H54 (cell line): ENCODE measurements at regions not wholly inside any gene's neighbourhood (a gene's known extent, or its start where the extent isn't known, plus 50 kb on each side); places are given as distances from the start of the nearest gene placed in this dataset.

Experiments
- DNase-seq: peaks from one replicate; pipeline ENCODE4 v3.0.0; 2011; ENCODE audit warnings: low spot score, mixed read lengths; ENCODE audit not compliant: insufficient read length
- FAIRE-seq: peaks from 3 replicates; lab custom pipeline; 2011; peaks lifted over from hg19 to GRCh38; lab: Jason Lieb, UNC
- POLR2A ChIP-seq: IDR thresholded peaks from 2 replicates; pipeline ENCODE4 v1.6.1; 2011; ENCODE audit warnings: low read depth, mild to moderate bottlenecking, low read length

DNA sequence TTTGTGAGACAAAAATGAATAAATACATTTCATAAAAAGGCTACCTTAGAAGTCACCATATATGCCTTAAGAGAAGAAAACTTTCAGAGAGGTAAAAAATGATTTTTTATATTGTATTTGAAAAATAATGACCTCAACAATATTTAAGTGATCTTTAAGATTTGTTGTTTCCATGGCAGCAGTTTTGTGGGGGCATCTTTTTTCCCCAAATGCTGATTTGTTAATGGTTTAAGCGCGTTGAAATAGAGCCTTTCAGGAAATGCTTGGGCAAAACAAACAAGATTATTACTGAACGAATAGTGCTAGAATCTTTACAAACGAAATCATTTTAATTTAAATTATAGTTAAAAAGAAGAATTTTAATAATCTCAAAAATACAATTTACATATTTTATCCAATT is 103.1 kb upstream of the MYO16 start:
- no peak for TF ChIP-seq POLR2A
- FAIRE-seq, result no peak
- no peak for DNase-seq

DNA sequence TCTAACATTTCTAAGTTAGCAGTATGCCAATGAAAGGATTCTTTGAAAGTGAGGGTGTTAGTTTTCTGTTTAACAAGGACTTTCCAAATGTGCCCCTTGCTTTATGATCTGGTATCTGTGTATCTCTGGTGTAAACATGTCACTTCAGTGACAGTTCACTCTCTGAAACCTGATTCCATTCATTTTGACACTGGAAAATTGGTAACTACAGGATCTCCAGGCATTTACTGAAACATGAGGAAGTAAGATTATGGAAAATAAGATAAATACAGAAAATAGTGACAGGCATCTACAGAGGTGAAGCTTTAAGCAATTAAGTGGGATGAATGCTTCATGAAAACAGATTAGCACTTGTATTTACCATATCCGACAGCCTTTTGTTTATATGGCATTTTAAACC is 101.6 kb upstream of the MYO16 start:
- TF ChIP-seq POLR2A, result no peak
- no peak for FAIRE-seq
- no peak for DNase-seq

DNA sequence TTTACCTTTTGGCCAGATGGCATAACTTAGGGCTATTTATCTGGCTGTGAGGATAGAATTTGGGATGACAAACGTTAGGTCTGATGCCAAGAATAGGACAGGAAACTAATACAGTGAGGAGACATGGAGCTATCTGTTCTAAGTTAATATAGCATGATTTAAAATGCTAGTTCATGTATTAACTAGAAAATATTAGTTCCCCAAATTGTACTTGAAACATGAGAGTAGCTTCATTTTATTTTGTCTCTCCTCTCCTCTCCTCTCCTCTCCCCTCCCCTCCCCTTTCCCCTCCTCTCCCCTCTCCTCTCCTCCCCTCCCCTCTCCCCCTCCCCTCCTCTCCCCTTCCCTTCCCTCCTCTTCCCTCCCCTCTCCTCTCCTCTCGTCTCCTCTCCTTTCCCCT is 101.1 kb upstream of the MYO16 start:
- FAIRE-seq (no peak), DNase-seq (no peak)
- TF ChIP-seq POLR2A, result no peak

DNA sequence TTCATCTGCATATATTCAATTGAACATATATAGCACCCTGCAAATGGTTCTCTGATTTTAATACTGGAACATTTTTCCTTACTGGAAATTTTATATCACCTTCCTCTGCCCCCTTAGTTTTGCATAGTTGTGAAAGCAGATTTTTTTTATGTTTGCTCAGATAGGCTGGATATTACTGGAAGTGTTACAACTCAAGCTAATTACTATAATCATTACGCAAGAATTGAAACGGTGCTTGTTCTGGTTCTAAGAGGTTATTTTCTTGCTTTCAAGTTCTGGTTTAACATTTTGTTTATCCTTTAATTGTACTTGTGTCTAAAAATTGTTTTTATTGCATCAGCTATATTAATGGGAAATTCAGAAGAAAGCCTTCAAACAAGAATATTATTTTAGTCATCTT is 95.6 kb upstream of the MYO16 start:
- TF ChIP-seq POLR2A, result no peak
- FAIRE-seq (peak; percentile 48), DNase-seq (no peak)

DNA sequence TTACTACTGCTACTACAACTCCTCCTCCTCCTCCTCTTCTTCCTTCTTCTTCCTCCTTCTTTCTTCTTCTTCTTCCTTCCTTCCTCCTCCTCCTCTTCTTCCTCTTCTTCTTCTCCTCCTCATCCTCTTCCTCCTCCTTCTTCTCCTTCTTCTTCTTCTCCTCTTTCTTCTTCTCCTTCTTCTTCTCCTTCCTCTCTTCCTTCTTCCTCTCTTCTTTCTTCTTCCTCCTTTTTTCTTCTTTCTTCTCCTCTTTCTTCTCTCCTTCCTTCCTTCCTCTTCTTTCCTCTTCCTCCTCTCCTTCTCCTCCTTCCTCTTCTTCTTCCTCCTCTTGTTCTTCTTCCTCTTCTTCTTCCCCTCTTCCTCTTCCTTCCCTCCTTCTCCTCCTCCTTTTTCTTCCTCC is 94.7 kb upstream of the MYO16 start:
- no peak for FAIRE-seq
- no peak for TF ChIP-seq POLR2A
- DNase-seq, result no peak

DNA sequence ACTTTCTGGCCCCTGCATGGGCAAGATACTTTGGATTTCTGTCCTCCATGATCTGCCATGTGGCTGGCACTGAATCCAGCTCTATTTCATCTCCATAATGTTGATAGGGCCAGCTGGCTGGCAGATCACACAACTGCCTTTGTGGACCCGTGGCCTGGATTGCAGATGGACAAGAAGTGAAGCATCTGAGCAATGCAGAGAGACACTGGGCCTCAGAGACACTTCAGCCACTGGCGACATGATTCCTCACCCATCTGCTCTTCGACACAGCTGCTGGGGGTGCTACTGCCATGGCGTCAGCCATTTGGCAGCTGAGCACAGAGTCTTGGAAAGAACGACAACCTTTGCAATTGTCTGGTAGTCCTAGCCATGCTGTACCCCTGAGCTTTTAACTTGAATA is 79.5 kb upstream of the MYO16 start:
- TF ChIP-seq POLR2A, result no peak
- no peak for FAIRE-seq
- no peak for DNase-seq

DNA sequence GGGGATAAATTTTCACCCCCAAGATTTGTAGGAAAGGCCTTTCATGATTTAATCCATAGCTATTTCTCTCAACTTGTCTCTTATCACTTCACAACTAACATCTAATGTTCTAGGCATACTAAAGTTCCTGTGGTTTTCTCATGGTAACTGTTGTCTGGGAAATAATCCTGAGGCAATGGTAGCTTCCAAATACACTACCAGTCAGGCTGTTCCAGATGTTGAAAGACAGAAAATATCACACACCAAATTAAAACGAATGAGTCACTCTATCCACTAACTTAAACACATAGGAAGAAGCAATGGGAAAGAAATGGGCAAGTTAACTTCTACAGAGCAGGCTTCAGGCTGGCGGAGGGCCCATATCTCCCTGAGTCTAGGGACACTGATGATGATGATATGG is 77.7 kb upstream of the MYO16 start:
- DNase-seq (no peak), FAIRE-seq (no peak)
- no peak for TF ChIP-seq POLR2A

DNA sequence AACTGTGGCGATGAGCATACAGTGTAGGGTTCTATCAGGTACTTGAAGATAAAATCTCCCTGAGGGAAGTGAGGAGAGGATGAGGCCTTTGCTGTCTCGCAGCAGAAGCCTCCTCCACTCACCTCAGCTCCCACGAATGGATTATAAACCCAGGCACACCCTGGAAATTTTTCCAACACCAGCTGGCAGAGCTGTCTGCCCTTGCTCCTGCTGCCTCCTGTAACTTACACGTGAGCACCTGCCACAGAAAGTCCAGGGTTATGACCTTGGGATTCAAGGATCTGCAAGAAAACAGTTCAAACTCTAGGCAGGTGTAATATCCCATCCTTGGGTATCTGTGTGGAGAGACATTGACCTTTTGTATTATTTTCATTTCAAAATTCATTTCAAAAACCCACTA is 70.9 kb upstream of the MYO16 start:
- no peak for TF ChIP-seq POLR2A
- FAIRE-seq (no peak), DNase-seq (no peak)

DNA sequence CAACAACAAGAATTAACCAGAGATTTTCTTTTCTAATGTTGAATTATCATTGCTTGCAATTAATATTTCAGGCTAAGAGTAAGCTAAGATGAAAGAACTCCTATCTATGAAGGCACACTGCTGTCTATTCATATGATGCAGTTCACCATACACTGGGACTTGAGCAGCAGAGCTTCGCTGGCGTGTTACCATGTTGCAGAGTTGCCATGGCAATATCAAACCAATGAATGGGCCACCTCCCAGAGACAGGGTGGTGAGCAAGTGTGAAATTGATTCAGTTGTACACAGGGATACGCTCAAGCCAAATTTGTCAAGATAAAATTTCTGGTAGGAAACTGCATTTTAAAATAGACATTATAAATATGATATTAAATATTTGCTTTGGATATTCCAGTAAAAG is 69.3 kb upstream of the MYO16 start:
- DNase-seq (no peak), FAIRE-seq (no peak)
- TF ChIP-seq POLR2A, result no peak

DNA sequence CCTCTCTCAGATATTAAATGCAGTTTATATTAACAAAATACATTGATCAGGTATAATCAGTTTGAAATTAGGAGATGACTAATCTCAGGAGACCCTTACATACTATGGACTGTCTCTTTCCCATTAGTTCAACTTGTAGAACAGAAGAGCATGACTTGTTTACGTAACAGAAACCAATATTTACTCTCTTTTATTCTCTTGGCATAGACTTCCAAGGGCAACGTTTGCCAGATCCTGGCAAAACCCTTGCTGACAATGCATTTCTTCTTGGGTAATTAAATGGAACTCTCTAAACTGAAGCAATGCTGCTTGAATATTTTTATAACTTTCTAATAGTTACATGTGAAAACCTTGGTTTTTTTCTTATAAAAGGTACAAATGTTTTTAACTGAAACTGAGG is 68.3 kb upstream of the MYO16 start:
- TF ChIP-seq POLR2A, result no peak
- DNase-seq (no peak), FAIRE-seq (no peak)

DNA sequence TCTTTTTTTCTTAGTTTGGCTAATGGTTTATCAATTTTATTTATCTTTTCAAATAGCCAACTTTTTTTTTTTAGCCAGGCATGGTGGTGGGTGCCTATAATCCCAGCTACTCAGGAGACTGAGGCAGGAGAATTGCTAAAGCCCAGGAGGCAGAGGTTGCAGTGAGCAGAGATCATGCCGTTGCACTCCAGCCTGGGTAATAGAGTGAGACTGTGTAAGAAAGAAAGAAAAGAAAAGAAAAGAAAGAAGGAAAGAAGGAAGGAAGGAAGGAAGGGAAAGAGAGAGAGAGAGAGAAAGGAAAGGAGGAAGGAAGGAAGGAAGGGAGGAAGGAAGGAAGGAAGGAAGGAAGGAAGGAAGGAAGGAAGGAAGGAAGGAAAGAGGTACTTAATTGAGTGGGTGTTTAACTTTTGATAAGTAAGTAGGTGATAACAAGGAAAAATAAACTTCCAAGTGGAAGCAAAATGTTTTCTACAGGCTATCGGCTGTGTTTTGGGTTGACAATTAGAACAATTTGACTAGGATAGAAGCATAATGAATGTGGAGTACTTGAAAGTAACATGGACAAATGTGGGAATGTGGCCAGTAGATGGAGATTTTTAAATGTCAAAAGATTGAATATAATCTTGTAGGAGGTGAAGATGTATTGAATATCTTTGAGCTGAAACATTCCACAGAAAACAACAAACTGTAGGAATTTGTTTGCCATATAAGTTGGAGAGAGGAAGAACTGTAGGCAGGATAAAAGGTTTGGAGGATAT is 62.8 kb upstream of the MYO16 start:
- no peak for DNase-seq
- FAIRE-seq, result peak; percentile 50
- no peak for TF ChIP-seq POLR2A

DNA sequence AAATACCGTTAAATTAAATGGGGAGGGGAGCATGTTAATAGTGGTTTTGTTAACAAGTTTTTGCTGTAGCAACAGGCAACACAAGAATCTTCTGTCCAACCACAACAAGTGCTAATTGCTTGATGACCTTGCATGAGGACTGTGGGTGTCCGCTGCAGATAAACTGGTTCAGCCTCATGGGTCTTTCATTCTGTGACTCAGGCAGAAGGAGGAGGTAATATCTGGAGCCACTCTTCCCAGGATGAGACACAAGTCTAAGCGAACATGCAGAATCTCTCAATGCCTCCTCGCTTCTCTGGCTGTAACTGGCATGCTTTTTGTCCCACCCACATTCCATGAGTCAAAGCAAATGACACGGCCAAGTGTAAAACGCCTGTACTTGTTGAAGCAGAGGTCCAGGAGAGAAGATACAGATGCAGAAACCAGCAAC is 56.6 kb upstream of the MYO16 start:
- peak; percentile 33 for FAIRE-seq
- TF ChIP-seq POLR2A, result no peak
- DNase-seq, result no peak

DNA sequence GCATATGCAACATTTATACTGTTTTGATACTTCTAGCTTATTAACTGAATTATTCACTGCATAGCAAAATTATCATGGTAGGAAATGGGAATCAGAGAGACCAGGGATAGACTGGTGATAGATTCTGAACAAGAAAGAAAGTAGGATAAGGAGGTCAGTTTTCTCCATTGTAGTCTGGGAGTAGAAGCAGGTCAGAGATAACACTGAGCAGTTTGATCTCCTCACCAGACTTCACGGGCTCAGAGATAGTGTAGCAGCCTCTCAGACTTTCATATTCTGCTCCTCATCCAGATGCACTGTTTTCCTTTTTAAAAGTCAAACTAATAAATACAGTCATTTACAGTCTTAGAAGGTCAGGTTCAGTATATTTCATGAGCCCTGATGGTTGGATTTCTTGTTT is 56.0 kb upstream of the MYO16 start:
- no peak for TF ChIP-seq POLR2A
- DNase-seq (no peak), FAIRE-seq (no peak)

DNA sequence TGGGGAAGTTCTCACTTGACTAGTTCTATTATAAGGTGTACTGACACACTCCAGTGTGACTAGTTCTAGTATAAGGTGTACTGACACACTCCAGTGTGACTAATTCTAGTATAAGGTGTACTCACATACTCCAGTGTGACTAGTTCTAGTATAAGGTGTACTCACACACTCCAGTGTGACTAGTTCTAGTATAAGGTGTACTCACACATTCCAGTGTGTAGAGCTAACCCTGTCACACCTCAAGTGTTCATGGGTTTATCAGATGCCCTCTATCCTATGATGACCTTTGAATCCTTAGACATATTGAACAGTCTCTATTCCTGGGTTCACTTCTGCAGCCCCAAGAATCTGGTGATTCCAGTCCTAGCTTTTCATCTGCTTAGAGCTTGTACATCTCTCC is 54.6 kb upstream of the MYO16 start:
- DNase-seq, result no peak
- TF ChIP-seq POLR2A, result no peak
- no peak for FAIRE-seq

DNA sequence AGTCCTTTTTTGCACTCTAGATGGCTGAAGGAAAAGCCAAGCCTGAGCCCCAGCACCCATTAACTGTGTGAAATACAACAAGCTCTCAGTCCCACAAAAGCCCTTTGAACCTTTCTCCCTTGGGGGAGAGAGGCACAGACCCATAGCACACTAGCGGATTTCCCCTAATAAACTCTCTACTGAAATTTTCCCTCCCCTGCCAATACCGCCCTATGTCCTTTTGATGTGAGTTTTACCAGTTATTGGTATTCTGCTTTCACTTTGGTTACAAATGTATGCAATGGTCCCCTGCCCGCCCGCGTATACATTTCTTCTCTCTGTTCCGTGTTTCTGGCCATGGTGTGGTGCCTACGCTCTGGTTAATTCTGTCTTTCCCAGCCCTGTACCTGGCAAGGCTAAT is 54.0 kb upstream of the MYO16 start:
- TF ChIP-seq POLR2A, result no peak
- FAIRE-seq, result no peak
- DNase-seq, result no peak
